H9 (cell line): ENCODE measurements at regions not wholly inside any gene's neighbourhood (a gene's known extent, or its start where the extent isn't known, plus 50 kb on each side); places are given as distances from the start of the nearest gene placed in this dataset.

ENCODE experiments used
- DNase-seq: peaks from one replicate; pipeline ENCODE4 v3.0.0-alpha.2; 2017
- H2AFZ ChIP-seq: one replicate; pipeline ENCODE4 v1.6.1; 2013; ENCODE audit warnings: mild to moderate bottlenecking, low read length, control low read depth, moderate library complexity
- H2AK5ac ChIP-seq: 2 replicates; pipeline ENCODE4 v1.6.1; 2013; ENCODE audit warnings: low read length, control low read depth, mixed read lengths; ENCODE audit not compliant: insufficient read length
- H2BK120ac ChIP-seq: one replicate; pipeline ENCODE4 v1.6.1; 2013; ENCODE audit warnings: low read depth, mild to moderate bottlenecking, low read length, control low read depth, inconsistent platforms; ENCODE audit not compliant: poor library complexity, severe bottlenecking
- H2BK12ac ChIP-seq: 2 replicates; pipeline ENCODE4 v1.6.1; 2013; ENCODE audit warnings: low read length, control low read depth, mixed read lengths, low read depth; ENCODE audit not compliant: insufficient read length
- H2BK15ac ChIP-seq: 2 replicates; pipeline ENCODE4 v1.6.1; 2013; ENCODE audit warnings: low read depth, low read length, control low read depth
- H2BK20ac ChIP-seq: one replicate; pipeline ENCODE4 v1.6.1; 2013; ENCODE audit warnings: low read depth, mild to moderate bottlenecking, low read length, control low read depth, inconsistent platforms; ENCODE audit not compliant: poor library complexity, severe bottlenecking
- H2BK5ac ChIP-seq: 2 replicates; pipeline ENCODE4 v1.6.1; 2013; ENCODE audit warnings: low read length, control low read depth, mixed read lengths; ENCODE audit not compliant: insufficient read length
- H3K14ac ChIP-seq: 2 replicates; pipeline ENCODE4 v1.6.1; 2013; ENCODE audit warnings: low read length, control low read depth; ENCODE audit not compliant: insufficient read depth
- H3K18ac ChIP-seq: 2 replicates; pipeline ENCODE4 v1.6.1; 2013; ENCODE audit warnings: low read depth, mild to moderate bottlenecking, mixed read lengths, low read length, control low read depth; ENCODE audit not compliant: insufficient read length
- H3K23ac ChIP-seq: 2 replicates; pipeline ENCODE4 v1.6.1; 2013; ENCODE audit warnings: low read length, control low read depth, mixed read lengths, low read depth; ENCODE audit not compliant: insufficient read length
- H3K23me2 ChIP-seq: 2 replicates; pipeline ENCODE4 v1.6.1; 2013; ENCODE audit warnings: low read depth, mild to moderate bottlenecking, mixed read lengths, low read length, control low read depth; ENCODE audit not compliant: insufficient read length, poor library complexity, severe bottlenecking
- H3K27ac ChIP-seq: 2 replicates; pipeline ENCODE4 v1.5.1; 2013; ENCODE audit warnings: low read length, control low read depth, mixed read lengths, low read depth; ENCODE audit not compliant: insufficient read length
- H3K27me3 ChIP-seq: 2 replicates; pipeline ENCODE4 v1.6.1; 2013; ENCODE audit warnings: low read length, control low read depth, inconsistent platforms; ENCODE audit not compliant: insufficient read depth
- H3K4ac ChIP-seq: 2 replicates; pipeline ENCODE4 v1.6.1; 2013; ENCODE audit warnings: low read depth, mild to moderate bottlenecking, control low read depth, inconsistent platforms, low read length, moderate library complexity
- H3K4me1 ChIP-seq: 2 replicates; pipeline ENCODE4 v1.6.1; 2013; ENCODE audit warnings: low read length, control low read depth, inconsistent platforms; ENCODE audit not compliant: insufficient read depth
- H3K4me2 ChIP-seq: 2 replicates; pipeline ENCODE4 v1.6.1; 2013; ENCODE audit warnings: low read length, control low read depth, mixed read lengths; ENCODE audit not compliant: insufficient read length, insufficient read depth
- H3K56ac ChIP-seq: 2 replicates; pipeline ENCODE4 v1.6.1; 2013; ENCODE audit warnings: low read depth, mild to moderate bottlenecking, mixed read lengths, low read length, control low read depth; ENCODE audit not compliant: insufficient read length
- H3K79me1 ChIP-seq: 2 replicates; pipeline ENCODE4 v1.6.1; 2013; ENCODE audit warnings: low read depth, mild to moderate bottlenecking, moderate library complexity, low read length, control low read depth, inconsistent platforms; ENCODE audit not compliant: insufficient read depth, poor library complexity, severe bottlenecking
- H3K79me2 ChIP-seq: 2 replicates; pipeline ENCODE4 v1.6.1; 2013; ENCODE audit warnings: low read length, control low read depth, inconsistent platforms; ENCODE audit not compliant: insufficient read depth
- H3K9ac ChIP-seq: 2 replicates; pipeline ENCODE4 v1.6.1; 2013; ENCODE audit warnings: low read length, control low read depth, mixed read lengths; ENCODE audit not compliant: insufficient read length; ENCODE audit errors: extremely low read depth
- H3K9me3 ChIP-seq: one replicate; pipeline ENCODE4 v1.6.1; 2013; ENCODE audit warnings: low read depth, low read length, inconsistent platforms; ENCODE audit not compliant: control insufficient read depth
- H3T11ph ChIP-seq: one replicate; pipeline ENCODE4 v1.6.1; 2013; ENCODE audit warnings: mild to moderate bottlenecking, low read length, control low read depth, inconsistent platforms
- H4K20me1 ChIP-seq: one replicate; pipeline ENCODE4 v1.6.1; 2013; ENCODE audit not compliant: control insufficient read depth, insufficient read length, insufficient read depth
- H4K5ac ChIP-seq: 2 replicates; pipeline ENCODE4 v1.6.1; 2013; ENCODE audit warnings: low read depth, mild to moderate bottlenecking, mixed read lengths, low read length, control low read depth; ENCODE audit not compliant: insufficient read length
- H4K8ac ChIP-seq: replicated peaks from 2 replicates; pipeline ENCODE4 v1.6.1; 2013; ENCODE audit warnings: low read length, control low read depth, mixed read lengths, low read depth; ENCODE audit not compliant: insufficient read length
- H4K91ac ChIP-seq: 2 replicates; pipeline ENCODE4 v1.6.1; 2013; ENCODE audit warnings: low read depth, mild to moderate bottlenecking, moderate library complexity, mixed read lengths, low read length, control low read depth; ENCODE audit not compliant: insufficient read length
- H3K27ac Mint-ChIP-seq, 3 experiments: 2 replicates in 2 of 3; 3 replicates in 1 of 3; pipeline ENCODE4 v1.8.0; 2020 to 2021; ENCODE audit warnings: mixed read lengths in 3 of 3, mild to moderate bottlenecking in 1 of 3, moderate library complexity in 1 of 3
- H3K27me3 Mint-ChIP-seq: 2 replicates; pipeline ENCODE4 v1.8.0; 2021; ENCODE audit warnings: low read depth, mild to moderate bottlenecking, moderate library complexity, mixed read lengths
- H3K36me3 Mint-ChIP-seq, 3 experiments: 2 replicates in 2 of 3; 3 replicates in 1 of 3; pipeline ENCODE4 v1.8.0; 2020 to 2021; ENCODE audit warnings: low read depth in 3 of 3, mixed read lengths in 3 of 3; ENCODE audit not compliant: insufficient read depth in 1 of 3
- H3K4me1 Mint-ChIP-seq, 2 experiments: 2 replicates each; pipeline ENCODE4 v1.8.0; 2020; ENCODE audit warnings: mixed read lengths in 2 of 2
- H3K4me3 Mint-ChIP-seq, 2 experiments: 2 replicates in 1 of 2; 3 replicates in 1 of 2; pipeline ENCODE4 v1.8.0; 2020 to 2021; ENCODE audit warnings: mild to moderate bottlenecking in 2 of 2, mixed read lengths in 2 of 2, moderate library complexity in 1 of 2
- H3K9me3 Mint-ChIP-seq, 2 experiments: 2 replicates in 1 of 2; 3 replicates in 1 of 2; pipeline ENCODE4 v1.8.0; 2020; ENCODE audit warnings: mild to moderate bottlenecking in 2 of 2, mixed read lengths in 2 of 2, moderate library complexity in 1 of 2
- CTCF ChIP-seq: fragments of 200-600 bp; sonication (generic); conservative IDR thresholded peaks from 3 replicates; pipeline ENCODE4 v1.8.0; 2021; ENCODE audit warnings: antibody characterized with exemption, mild to moderate bottlenecking
- WGBS: extraction: QIAGEN DNeasy Blood & Tissue Kit; methylation state at CpG from one replicate; pipeline ENCODE4 v1.1.7; 2013; ENCODE audit warnings: missing lambda C conversion rate, low lambda C conversion rate, mixed read lengths; ENCODE audit not compliant: insufficient read length; ENCODE audit errors: extremely low coverage; 5-methylcytosine and 5-hydroxymethylcytosine counted together

GRCh38 chr1:192876633-192877032 lies 67.8 kb downstream of the RGS2 start:
- Histone ChIP-seq H4K91ac (no peak overlapping the region), H3T11ph (no peak overlapping the region), H3K9ac (no peak overlapping the region), H3K4ac (no peak overlapping the region), H2BK120ac (no peak overlapping the region), H3K23me2 (no peaks in the 10 kb centered on the region), H3K4me1 (no peaks in the 10 kb centered on the region; the same call in 1 of the 2 replicates), H3K4me2 (no peak overlapping the region), H2BK15ac (no peak overlapping the region), H4K20me1 (no peaks in the 10 kb centered on the region), H3K27ac (no peak overlapping the region), H2BK12ac (no peak overlapping the region), H3K79me2 (no peaks in the 10 kb centered on the region), H2BK5ac (no peak overlapping the region), H3K27me3 (no peaks in the 10 kb centered on the region), H3K9me3 (no peaks in the 10 kb centered on the region), H3K14ac (no peak overlapping the region), H3K23ac (no peak overlapping the region), H4K5ac (no peak overlapping the region), H3K18ac (no peak overlapping the region), H2BK20ac (no peak overlapping the region), H4K8ac (no peak overlapping the region), H3K79me1 (no peaks in the 10 kb centered on the region), H3K56ac (no peak overlapping the region), H2AFZ (no peak overlapping the region), H2AK5ac (no peak overlapping the region)
- WGBS: no CpG with 5 or more reads among the region's 1 CpG
- H3K4me1 Mint-ChIP-seq: peaks cover 0 to 2% of the 10 kb centered on the region in 2 experiments; a peak in 1 of 4 replicates
- no peaks in the 10 kb centered on the region for H3K9me3 Mint-ChIP-seq
- H3K27ac Mint-ChIP-seq: no peak overlapping the region
- no peak overlapping the region for H3K4me3 Mint-ChIP-seq
- DNase-seq: no peak
- no peaks in the 10 kb centered on the region for H3K27me3 Mint-ChIP-seq
- no peaks in the 10 kb centered on the region; a peak in 1 of 7 replicates for H3K36me3 Mint-ChIP-seq
- TF ChIP-seq CTCF: no peak
